ENCODE measurements at regions not wholly inside any gene's neighbourhood (a gene's known extent, or its start where the extent isn't known, plus 50 kb on each side); places are given as distances from the start of the nearest gene placed in this dataset.
"Not testable (repeated sequence)": the region's sequence is repeated elsewhere in the genome, so short reads cannot be mapped to it uniquely, and the experiment has no call there.

DNA sequence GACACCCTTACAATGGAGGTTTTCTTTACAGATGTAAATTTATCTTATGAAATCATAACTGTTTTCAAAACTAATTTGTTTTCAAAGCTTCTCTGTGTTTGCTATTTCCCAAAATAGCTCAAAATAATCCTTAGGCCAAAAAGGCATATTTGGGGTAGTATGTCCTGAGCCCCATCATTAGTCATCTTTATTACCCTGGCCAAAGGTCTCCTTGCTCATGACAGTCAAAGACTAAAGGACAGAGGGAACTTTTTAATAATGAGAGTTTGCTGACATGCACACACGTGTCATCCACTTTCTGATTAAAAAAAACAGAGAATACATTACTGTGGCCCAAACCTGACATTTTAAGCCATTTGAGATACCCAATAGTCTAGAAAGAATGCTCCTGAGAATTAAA lies 221.9 kb upstream of the DUSP10 start:
- no peak overlapping the region for H3K4me3 Mint-ChIP-seq (ENCODE audit: unreplicated experiment)
- no peak for DNase-seq (ENCODE audit: low spot score)
- H3K27me3 Mint-ChIP-seq (ENCODE audit: low read depth), result no peaks in the 10 kb centered on the region
- no peaks in the 10 kb centered on the region for H3K9me3 Mint-ChIP-seq (ENCODE audit: low read depth)
- TF ChIP-seq, protein P1, sequence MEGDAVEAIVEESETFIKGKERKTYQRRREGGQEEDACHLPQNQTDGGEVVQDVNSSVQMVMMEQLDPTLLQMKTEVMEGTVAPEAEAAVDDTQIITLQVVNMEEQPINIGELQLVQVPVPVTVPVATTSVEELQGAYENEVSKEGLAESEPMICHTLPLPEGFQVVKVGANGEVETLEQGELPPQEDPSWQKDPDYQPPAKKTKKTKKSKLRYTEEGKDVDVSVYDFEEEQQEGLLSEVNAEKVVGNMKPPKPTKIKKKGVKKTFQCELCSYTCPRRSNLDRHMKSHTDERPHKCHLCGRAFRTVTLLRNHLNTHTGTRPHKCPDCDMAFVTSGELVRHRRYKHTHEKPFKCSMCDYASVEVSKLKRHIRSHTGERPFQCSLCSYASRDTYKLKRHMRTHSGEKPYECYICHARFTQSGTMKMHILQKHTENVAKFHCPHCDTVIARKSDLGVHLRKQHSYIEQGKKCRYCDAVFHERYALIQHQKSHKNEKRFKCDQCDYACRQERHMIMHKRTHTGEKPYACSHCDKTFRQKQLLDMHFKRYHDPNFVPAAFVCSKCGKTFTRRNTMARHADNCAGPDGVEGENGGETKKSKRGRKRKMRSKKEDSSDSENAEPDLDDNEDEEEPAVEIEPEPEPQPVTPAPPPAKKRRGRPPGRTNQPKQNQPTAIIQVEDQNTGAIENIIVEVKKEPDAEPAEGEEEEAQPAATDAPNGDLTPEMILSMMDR (IDR thresholded peaks at IDR 0.05), result no peak
- peaks cover 12% of the 10 kb centered on the region for H3K4me1 Mint-ChIP-seq (ENCODE audit: low read depth)
- no peak overlapping the region for H3K27ac Mint-ChIP-seq (ENCODE audit: unreplicated experiment)
- H3K36me3 Mint-ChIP-seq (ENCODE audit: low read depth), result peaks cover 2% of the 10 kb centered on the region

DNA sequence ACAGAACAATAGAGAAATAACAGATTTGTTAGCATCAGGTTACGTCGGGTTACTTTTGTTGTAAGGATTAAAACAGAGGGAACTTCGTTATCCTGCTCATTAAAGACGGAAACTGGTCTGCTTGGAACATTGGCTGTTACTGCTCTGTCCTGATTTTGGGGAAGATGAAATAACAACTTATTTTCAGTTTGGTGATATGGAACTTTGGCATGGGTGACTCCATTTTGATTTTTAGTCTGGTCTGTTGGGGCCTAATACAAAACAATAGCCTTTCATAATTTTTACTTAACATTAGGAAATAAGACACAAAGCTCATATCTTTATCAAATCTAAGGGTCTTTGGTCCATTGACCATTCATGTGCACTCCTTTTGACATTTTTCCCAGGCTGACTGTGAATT lies 220.5 kb upstream of the DUSP10 start:
- TF ChIP-seq, protein P1 (IDR thresholded peaks at IDR 0.05), result no peak
- no peak for DNase-seq (ENCODE audit: low spot score)
- Mint-ChIP-seq H3K9me3 (ENCODE audit: low read depth) (no peaks in the 10 kb centered on the region), H3K4me3 (ENCODE audit: unreplicated experiment) (no peak overlapping the region), H3K27me3 (ENCODE audit: low read depth) (no peaks in the 10 kb centered on the region), H3K36me3 (ENCODE audit: low read depth) (peaks cover 2% of the 10 kb centered on the region), H3K27ac (ENCODE audit: unreplicated experiment) (no peak overlapping the region), H3K4me1 (ENCODE audit: low read depth) (peaks cover 15% of the 10 kb centered on the region)

DNA sequence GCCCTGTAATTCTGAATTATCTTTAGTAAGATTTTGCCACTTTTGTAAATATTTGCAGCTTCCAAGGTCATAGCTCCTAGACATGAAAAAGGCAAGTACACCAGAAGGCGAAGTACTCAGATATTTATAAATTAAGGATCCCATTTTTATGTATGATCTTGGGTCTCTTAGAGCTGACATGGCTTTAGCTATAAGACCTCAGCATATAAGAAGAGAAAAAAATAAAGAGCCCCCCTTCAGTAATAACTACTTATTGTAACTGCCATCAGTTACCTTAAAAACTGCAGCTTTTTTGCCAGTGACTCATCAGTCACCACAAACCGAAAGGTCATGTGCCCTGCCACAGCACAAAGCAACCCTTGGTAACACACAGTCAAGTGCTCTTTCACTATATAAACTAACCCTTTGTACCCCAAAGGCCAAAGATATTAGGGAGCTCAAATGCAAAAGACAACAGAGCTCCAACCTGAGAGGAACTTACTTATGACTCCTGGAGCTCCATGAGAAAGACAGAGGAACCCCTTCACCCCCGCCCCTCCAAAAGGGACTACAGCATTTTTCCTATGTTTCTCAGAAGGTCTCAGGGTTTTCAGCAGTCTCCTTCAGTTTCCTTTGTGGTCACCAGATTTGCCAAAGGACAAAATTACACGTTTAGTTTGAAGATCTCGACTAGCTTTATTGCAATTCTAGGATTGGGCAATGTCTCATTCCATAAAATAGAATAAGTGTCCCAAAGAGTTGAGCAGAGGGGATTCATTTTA lies 219.8 kb upstream of the DUSP10 start:
- TF ChIP-seq, protein P1 (IDR thresholded peaks at IDR 0.05), result no peak
- peaks cover 15% of the 10 kb centered on the region for H3K4me1 Mint-ChIP-seq (ENCODE audit: low read depth)
- no peak overlapping the region for H3K4me3 Mint-ChIP-seq (ENCODE audit: unreplicated experiment)
- H3K36me3 Mint-ChIP-seq (ENCODE audit: low read depth), result no peaks in the 10 kb centered on the region
- no peaks in the 10 kb centered on the region for H3K27me3 Mint-ChIP-seq (ENCODE audit: low read depth)
- H3K27ac Mint-ChIP-seq (ENCODE audit: unreplicated experiment), result no peak overlapping the region
- DNase-seq (ENCODE audit: low spot score), result no peak
- no peaks in the 10 kb centered on the region for H3K9me3 Mint-ChIP-seq (ENCODE audit: low read depth)

DNA sequence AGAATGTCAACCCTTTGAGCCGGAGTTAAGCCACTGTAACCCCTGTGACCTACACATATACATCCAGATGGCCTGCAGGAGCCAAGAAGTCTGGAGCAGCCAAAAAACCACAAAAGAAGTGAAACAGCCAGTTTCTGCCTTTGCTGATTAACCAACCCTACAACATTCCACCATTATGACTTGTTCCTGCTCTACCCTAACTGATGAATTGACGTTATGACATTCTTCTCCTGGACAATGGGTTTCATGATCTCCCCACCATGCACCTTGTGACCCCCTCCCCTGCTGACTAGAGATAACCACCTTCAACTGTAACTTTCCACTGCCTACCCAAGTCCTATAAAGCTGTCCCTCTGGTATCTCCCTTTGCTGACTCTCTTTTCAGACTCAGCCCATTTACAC lies 216.3 kb upstream of the DUSP10 start:
- not testable (repeated sequence) for H3K9me3 Mint-ChIP-seq (ENCODE audit: low read depth); H3K27ac Mint-ChIP-seq (ENCODE audit: unreplicated experiment)

DNA sequence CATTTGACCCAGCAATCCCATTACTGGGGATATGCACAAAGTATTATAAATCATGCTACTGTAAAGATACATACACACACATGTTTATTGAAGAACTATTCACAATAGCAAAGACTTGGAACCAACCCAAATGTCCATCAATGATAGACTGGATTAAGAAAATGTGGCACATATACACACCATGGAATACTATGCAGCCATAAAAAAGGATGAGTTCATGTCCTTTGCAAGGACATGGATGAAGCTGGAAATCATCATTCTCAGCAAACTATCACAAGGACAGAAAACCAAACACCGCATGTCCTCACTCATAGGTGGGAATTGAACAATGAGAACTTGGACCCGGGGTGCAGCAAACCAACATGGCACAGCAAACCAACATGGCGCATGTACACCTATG lies 215.5 kb upstream of the DUSP10 start:
- H3K27me3 Mint-ChIP-seq (ENCODE audit: low read depth); H3K4me3 Mint-ChIP-seq (ENCODE audit: unreplicated experiment); H3K36me3 Mint-ChIP-seq (ENCODE audit: low read depth); H3K27ac Mint-ChIP-seq (ENCODE audit: unreplicated experiment); DNase-seq (ENCODE audit: low spot score): not testable (repeated sequence)
- H3K9me3 Mint-ChIP-seq (ENCODE audit: low read depth), result peaks cover 12% of the 10 kb centered on the region
- H3K4me1 Mint-ChIP-seq (ENCODE audit: low read depth), result peaks cover 13% of the 10 kb centered on the region

More for the DNA sequence above, 216.3 kb upstream of the DUSP10 start:
- not testable (repeated sequence) for H3K27me3 Mint-ChIP-seq (ENCODE audit: low read depth); DNase-seq (ENCODE audit: low spot score); H3K4me3 Mint-ChIP-seq (ENCODE audit: unreplicated experiment); H3K36me3 Mint-ChIP-seq (ENCODE audit: low read depth)
- peaks cover 13% of the 10 kb centered on the region for H3K4me1 Mint-ChIP-seq (ENCODE audit: low read depth)

DNA sequence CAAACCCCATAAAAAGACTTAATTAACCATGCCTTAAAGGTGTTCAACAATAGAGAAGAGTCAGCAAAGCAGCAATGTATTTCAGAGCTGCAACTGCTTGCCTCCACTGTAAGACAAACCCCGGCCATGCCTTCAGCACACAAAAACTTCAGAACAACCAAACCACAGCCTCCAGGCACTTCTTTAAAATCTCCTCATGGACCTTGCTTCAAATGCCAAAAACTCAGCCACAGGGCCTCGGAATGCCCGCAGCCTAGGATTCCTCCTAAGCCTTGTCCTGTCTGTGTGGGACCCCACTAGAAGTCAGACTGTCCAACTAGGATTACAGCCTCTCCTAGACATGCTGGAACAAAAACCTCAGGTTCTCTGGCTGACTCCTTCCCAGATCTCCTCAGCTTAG lies 208.1 kb upstream of the DUSP10 start:
- Mint-ChIP-seq H3K27me3 (ENCODE audit: low read depth) (peaks cover 8% of the 10 kb centered on the region), H3K9me3 (ENCODE audit: low read depth) (peaks cover 13% of the 10 kb centered on the region), H3K27ac (ENCODE audit: unreplicated experiment) (no peak overlapping the region), H3K4me1 (ENCODE audit: low read depth) (no peaks in the 10 kb centered on the region), H3K36me3 (ENCODE audit: low read depth) (peaks cover 2% of the 10 kb centered on the region), H3K4me3 (ENCODE audit: unreplicated experiment) (no peak overlapping the region)
- no peak for DNase-seq (ENCODE audit: low spot score)
- TF ChIP-seq, protein P1 (IDR thresholded peaks at IDR 0.05), result no peak

Data from chondrocyte (in vitro differentiated cells).